Activated naive CD8-positive, alpha-beta T cell treated with anti-CD3 and anti-CD28 coated beads, Interleukin-2, amount 10 ng/mL, durations not matched to agents 7 days and 5 days (primary cell): ENCODE measurements at regions not wholly inside any gene's neighbourhood (a gene's known extent, or its start where the extent isn't known, plus 50 kb on each side); places are given as distances from the start of the nearest gene placed in this dataset.

Source experiments
- ATAC-seq: fragments of 150-1000 bp; cut with Tn5 transposase; one replicate; pipeline ENCODE4 v1.10.0; 2021; ENCODE audit warnings: low read depth, moderate library complexity
- POLR2A ChIA-PET: fragments of 350-600 bp; sonication (Branson Sonifier 250); formaldehyde crosslinking; loops from one replicate; lab custom pipeline; 2021; ENCODE audit warnings: antibody characterized with exemption; lab: Charles Lee
- DNase-seq: peaks from one replicate; pipeline ENCODE4 v3.0.0; 2021
- H3K27ac Mint-ChIP-seq: one replicate; pipeline ENCODE4 v1.8.0; 2022; ENCODE audit warnings: mild to moderate bottlenecking, mixed read lengths
- H3K27me3 Mint-ChIP-seq: one replicate; pipeline ENCODE4 v1.8.0; 2022; ENCODE audit warnings: mild to moderate bottlenecking, moderate library complexity, mixed read lengths
- H3K36me3 Mint-ChIP-seq: one replicate; pipeline ENCODE4 v1.8.0; 2021; ENCODE audit warnings: mild to moderate bottlenecking, mixed read lengths
- H3K4me1 Mint-ChIP-seq: one replicate; pipeline ENCODE4 v1.8.0; 2021; ENCODE audit warnings: mixed read lengths
- H3K4me3 Mint-ChIP-seq: one replicate; pipeline ENCODE4 v1.8.0; 2022; ENCODE audit warnings: mild to moderate bottlenecking, moderate library complexity, mixed read lengths
- H3K9me3 Mint-ChIP-seq: one replicate; pipeline ENCODE4 v1.8.0; 2021; ENCODE audit warnings: mixed read lengths

DNA sequence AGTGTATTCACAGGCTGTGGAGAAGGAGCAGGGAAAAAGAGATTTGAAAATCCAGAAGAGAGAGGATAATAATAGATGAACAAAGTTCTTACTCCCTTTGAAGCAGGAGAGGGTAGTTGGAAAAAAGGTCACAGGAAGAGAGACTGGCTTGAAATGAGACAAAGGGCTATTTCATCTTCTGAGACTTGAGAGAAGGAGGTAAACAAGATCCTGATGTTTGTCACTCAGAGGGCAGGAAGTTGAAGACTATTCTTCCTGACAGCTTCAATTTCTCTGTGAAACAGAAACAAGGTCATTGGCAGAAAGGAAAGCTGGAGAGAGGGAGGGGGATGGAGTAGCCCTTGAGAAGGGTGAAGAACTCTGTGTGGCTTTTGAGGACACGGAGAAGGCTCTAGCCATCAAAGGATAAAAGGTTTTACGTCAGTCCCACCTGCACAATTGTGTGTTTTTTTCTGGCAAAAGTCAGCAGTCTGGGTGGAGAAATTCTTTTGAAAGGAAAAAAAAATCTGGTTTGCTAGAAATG is 216.1 kb upstream of the STEAP4 start:
- no peak for DNase-seq
- no peaks in the 10 kb centered on the region for H3K9me3 Mint-ChIP-seq
- no peak for ATAC-seq
- H3K36me3 Mint-ChIP-seq, result no peaks in the 10 kb centered on the region
- POLR2A ChIA-PET, result no interaction called here
- H3K4me1 Mint-ChIP-seq, result no peaks in the 10 kb centered on the region
- H3K4me3 Mint-ChIP-seq, result no peak overlapping the region
- no peak overlapping the region for H3K27ac Mint-ChIP-seq
- peaks cover 2% of the 10 kb centered on the region for H3K27me3 Mint-ChIP-seq

GRCh38 chr7:88516429-88516828 is 209.7 kb upstream of the STEAP4 start:
- H3K27ac Mint-ChIP-seq, result no peak overlapping the region
- DNase-seq, result no peak
- POLR2A ChIA-PET, result no interaction called here

GRCh38 chr7:88515301-88515700 is 208.6 kb upstream of the STEAP4 start:
- H3K9me3 Mint-ChIP-seq, result no peaks in the 10 kb centered on the region
- POLR2A ChIA-PET, result no interaction called here
- H3K36me3 Mint-ChIP-seq, result no peaks in the 10 kb centered on the region
- H3K27me3 Mint-ChIP-seq, result no peaks in the 10 kb centered on the region
- H3K4me1 Mint-ChIP-seq, result no peaks in the 10 kb centered on the region
- H3K27ac Mint-ChIP-seq, result no peak overlapping the region
- H3K4me3 Mint-ChIP-seq, result no peak overlapping the region
- ATAC-seq, result no peak
- DNase-seq, result no peak

More at GRCh38 chr7:88516429-88516828, 209.7 kb upstream of the STEAP4 start:
- no peaks in the 10 kb centered on the region for H3K4me1 Mint-ChIP-seq
- H3K36me3 Mint-ChIP-seq, result no peaks in the 10 kb centered on the region
- H3K27me3 Mint-ChIP-seq, result no peaks in the 10 kb centered on the region
- no peak for ATAC-seq
- H3K9me3 Mint-ChIP-seq, result no peaks in the 10 kb centered on the region
- no peak overlapping the region for H3K4me3 Mint-ChIP-seq

DNA sequence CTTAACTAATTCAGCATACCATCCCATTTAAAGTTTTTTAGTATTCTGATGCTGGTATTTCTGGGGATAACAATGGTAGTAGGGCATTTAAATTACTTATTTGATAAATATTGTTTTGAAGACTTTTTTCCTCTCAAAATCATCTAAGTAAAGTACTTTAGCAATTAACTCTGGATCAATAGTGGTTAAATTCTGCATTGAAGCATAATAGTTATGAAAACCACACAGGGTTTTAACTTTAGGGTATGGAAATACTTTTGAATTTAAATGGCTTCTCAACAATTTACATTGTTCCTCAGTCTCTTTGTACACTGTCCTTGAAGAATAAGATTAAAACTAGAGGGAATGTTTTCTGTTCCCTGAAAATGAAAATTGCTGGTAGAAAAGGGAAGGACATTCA is 202.6 kb upstream of the STEAP4 start:
- no peak overlapping the region for H3K27ac Mint-ChIP-seq
- DNase-seq, result no peak
- no peak overlapping the region for H3K4me3 Mint-ChIP-seq
- no peak for ATAC-seq
- H3K27me3 Mint-ChIP-seq, result peaks cover 2% of the 10 kb centered on the region
- no peaks in the 10 kb centered on the region for H3K36me3 Mint-ChIP-seq
- POLR2A ChIA-PET, result no interaction called here
- no peaks in the 10 kb centered on the region for H3K4me1 Mint-ChIP-seq
- H3K9me3 Mint-ChIP-seq, result no peaks in the 10 kb centered on the region

DNA sequence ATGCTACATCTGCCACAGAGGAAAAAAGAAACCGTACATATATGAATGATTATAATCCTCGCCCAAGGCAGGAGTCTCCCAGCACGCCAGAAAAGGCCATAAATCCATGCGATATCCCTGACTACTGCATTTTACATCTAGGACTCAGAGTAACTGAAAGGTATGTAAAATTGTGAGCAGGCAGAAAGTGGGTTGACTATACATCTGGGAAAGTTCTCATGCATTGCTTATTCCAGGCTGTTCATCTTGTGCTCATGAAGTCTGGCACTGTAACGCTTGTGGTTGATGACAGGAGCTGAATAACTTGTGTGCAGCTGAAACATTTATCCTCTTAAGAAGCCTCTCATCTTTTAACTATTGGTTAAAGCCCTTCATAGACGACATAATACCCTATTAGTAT is 193.4 kb upstream of the STEAP4 start:
- no peak for DNase-seq
- Mint-ChIP-seq H3K9me3 (no peaks in the 10 kb centered on the region), H3K27me3 (no peaks in the 10 kb centered on the region), H3K4me1 (no peaks in the 10 kb centered on the region), H3K27ac (no peak overlapping the region), H3K4me3 (no peak overlapping the region), H3K36me3 (no peaks in the 10 kb centered on the region)
- POLR2A ChIA-PET, result no interaction called here
- ATAC-seq, result no peak

- no peak overlapping the region for H3K27ac Mint-ChIP-seq
- no peaks in the 10 kb centered on the region for H3K4me1 Mint-ChIP-seq
- POLR2A ChIA-PET, result no interaction called here
- H3K4me3 Mint-ChIP-seq, result no peak overlapping the region
- no peaks in the 10 kb centered on the region for H3K27me3 Mint-ChIP-seq
- H3K9me3 Mint-ChIP-seq, result no peaks in the 10 kb centered on the region
- DNase-seq (no peak), ATAC-seq (no peak)
- H3K36me3 Mint-ChIP-seq, result no peaks in the 10 kb centered on the region
Measured at GRCh38 chr7:88495881-88496725, 189.4 kb upstream of the STEAP4 start.

DNA sequence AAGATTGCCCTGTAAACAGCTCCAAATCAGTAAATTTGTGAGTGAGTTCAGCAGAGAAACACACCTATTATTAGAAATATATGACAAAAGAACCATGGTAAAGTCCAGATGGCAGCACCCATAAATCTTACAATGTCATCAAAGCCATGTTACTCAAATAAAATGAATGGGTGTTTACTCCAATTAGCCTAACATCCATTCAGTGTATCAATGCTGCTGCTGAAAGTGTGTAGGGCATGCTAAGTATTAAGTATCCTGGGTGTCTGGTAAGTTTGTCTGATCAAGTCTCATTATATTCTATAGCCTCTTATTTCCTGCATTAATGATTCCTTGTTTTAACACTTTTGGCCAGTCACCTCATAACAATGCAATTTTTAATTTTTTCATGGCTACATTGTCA is 185.5 kb upstream of the STEAP4 start:
- Mint-ChIP-seq H3K27ac (no peak overlapping the region), H3K4me1 (no peaks in the 10 kb centered on the region), H3K36me3 (no peaks in the 10 kb centered on the region), H3K27me3 (no peaks in the 10 kb centered on the region), H3K9me3 (no peaks in the 10 kb centered on the region), H3K4me3 (no peak overlapping the region)
- DNase-seq (no peak), ATAC-seq (no peak)
- POLR2A ChIA-PET, result no interaction called here

DNA sequence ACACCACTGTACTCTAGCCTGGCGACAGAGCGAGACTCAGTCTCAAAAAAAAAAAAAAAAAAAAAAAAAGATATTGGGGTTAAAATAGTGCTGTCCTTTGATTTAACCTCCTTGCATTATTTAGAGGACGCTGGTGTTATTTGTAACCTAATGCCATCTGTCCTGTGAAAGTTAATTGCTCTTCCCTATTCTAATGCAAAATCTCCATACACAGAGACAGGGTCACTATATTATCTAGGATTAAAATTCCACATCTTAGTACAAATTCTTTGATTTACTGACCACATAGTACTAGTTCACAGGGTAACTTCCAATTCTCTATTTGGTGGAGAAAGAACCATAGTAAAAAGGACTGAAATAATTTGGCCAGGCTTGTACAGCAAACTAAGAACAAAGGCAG is 184.2 kb upstream of the STEAP4 start:
- POLR2A ChIA-PET, result no interaction called here
- no peak overlapping the region for H3K4me3 Mint-ChIP-seq

GRCh38 chr7:88490161-88490560 is 183.5 kb upstream of the STEAP4 start:
- no peak for ATAC-seq
- no peaks in the 10 kb centered on the region for H3K4me1 Mint-ChIP-seq
- no peaks in the 10 kb centered on the region for H3K36me3 Mint-ChIP-seq
- H3K27me3 Mint-ChIP-seq, result no peaks in the 10 kb centered on the region
- H3K9me3 Mint-ChIP-seq, result no peaks in the 10 kb centered on the region
- DNase-seq, result no peak
- no peak overlapping the region for H3K27ac Mint-ChIP-seq
- H3K4me3 Mint-ChIP-seq, result no peak overlapping the region
- POLR2A ChIA-PET, result no interaction called here

More for the DNA sequence above, 184.2 kb upstream of the STEAP4 start:
- no peaks in the 10 kb centered on the region for H3K27me3 Mint-ChIP-seq
- H3K27ac Mint-ChIP-seq, result no peak overlapping the region
- DNase-seq, result no peak
- no peaks in the 10 kb centered on the region for H3K9me3 Mint-ChIP-seq
- no peaks in the 10 kb centered on the region for H3K36me3 Mint-ChIP-seq
- H3K4me1 Mint-ChIP-seq, result no peaks in the 10 kb centered on the region
- no peak for ATAC-seq

GRCh38 chr7:88485821-88486220 is 179.1 kb upstream of the STEAP4 start:
- H3K27ac Mint-ChIP-seq, result no peak overlapping the region
- ATAC-seq (no peak), DNase-seq (no peak)
- H3K9me3 Mint-ChIP-seq, result no peaks in the 10 kb centered on the region
- no peaks in the 10 kb centered on the region for H3K4me1 Mint-ChIP-seq
- H3K27me3 Mint-ChIP-seq, result no peaks in the 10 kb centered on the region
- H3K36me3 Mint-ChIP-seq, result no peaks in the 10 kb centered on the region
- no peak overlapping the region for H3K4me3 Mint-ChIP-seq
- POLR2A ChIA-PET, result no interaction called here

- Mint-ChIP-seq H3K36me3 (no peaks in the 10 kb centered on the region), H3K27me3 (no peaks in the 10 kb centered on the region), H3K4me3 (no peak overlapping the region), H3K4me1 (no peaks in the 10 kb centered on the region), H3K9me3 (no peaks in the 10 kb centered on the region), H3K27ac (no peak overlapping the region)
- DNase-seq, result no peak
- no peak for ATAC-seq
- POLR2A ChIA-PET, result no interaction called here
Measured at GRCh38 chr7:88484551-88484950, 177.9 kb upstream of the STEAP4 start.

- POLR2A ChIA-PET, result no interaction called here
- Mint-ChIP-seq H3K4me3 (no peak overlapping the region), H3K27ac (no peak overlapping the region), H3K4me1 (no peaks in the 10 kb centered on the region), H3K9me3 (no peaks in the 10 kb centered on the region), H3K27me3 (no peaks in the 10 kb centered on the region), H3K36me3 (no peaks in the 10 kb centered on the region)
- DNase-seq (no peak), ATAC-seq (no peak)
Measured at GRCh38 chr7:88480896-88481295, 174.2 kb upstream of the STEAP4 start.

DNA sequence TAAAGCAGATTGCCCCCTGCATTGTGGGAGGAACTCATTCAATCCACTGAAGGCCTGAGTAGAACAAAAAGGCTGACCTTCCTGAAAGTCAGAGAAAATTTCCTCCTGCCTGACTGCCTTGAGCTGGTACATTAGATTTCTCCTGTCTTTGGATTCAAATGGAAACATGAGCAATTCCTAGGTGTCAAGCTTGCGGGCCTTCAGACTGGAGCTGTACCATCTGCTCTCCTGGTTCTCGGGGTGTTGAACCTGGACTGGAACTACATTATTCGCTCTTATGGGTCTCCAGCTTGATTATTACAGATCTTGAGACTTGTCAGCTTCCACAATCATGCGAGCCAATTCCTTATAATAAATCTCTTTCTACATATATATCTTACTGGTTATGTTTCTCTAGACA is 173.6 kb upstream of the STEAP4 start:
- Mint-ChIP-seq H3K9me3 (no peaks in the 10 kb centered on the region), H3K4me1 (no peaks in the 10 kb centered on the region), H3K36me3 (no peaks in the 10 kb centered on the region), H3K27ac (no peak overlapping the region), H3K27me3 (no peaks in the 10 kb centered on the region), H3K4me3 (no peak overlapping the region)
- POLR2A ChIA-PET, result no interaction called here
- DNase-seq, result no peak
- no peak for ATAC-seq

DNA sequence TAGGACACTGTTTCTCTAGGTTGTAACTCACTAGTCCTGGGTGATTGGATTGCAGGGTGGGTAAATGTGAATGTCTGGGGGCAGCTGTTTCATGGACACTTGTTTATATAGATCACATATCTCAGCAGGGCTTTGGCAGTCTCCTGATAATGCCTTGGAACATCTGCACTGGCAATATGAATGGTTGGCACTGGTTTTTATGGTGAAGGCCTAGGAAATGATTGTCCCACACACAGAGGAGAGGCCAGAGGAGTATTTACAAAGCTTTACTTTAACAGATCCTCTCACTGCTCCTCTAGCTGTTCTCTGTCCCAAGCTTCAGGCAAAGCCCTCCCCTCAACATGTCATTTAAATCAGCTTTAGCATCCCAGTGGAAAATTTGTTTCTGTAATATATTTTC is 171.3 kb upstream of the STEAP4 start:
- no peaks in the 10 kb centered on the region for H3K36me3 Mint-ChIP-seq
- no peak for ATAC-seq
- DNase-seq, result no peak

More for the DNA sequence above, 171.3 kb upstream of the STEAP4 start:
- POLR2A ChIA-PET, result no interaction called here
- H3K27ac Mint-ChIP-seq, result no peak overlapping the region
- H3K27me3 Mint-ChIP-seq, result no peaks in the 10 kb centered on the region
- H3K9me3 Mint-ChIP-seq, result no peaks in the 10 kb centered on the region
- no peaks in the 10 kb centered on the region for H3K4me1 Mint-ChIP-seq
- no peak overlapping the region for H3K4me3 Mint-ChIP-seq
